ENCODE measurements at regions not wholly inside any gene's neighbourhood (a gene's known extent, or its start where the extent isn't known, plus 50 kb on each side); places are given as distances from the start of the nearest gene placed in this dataset.

DNA sequence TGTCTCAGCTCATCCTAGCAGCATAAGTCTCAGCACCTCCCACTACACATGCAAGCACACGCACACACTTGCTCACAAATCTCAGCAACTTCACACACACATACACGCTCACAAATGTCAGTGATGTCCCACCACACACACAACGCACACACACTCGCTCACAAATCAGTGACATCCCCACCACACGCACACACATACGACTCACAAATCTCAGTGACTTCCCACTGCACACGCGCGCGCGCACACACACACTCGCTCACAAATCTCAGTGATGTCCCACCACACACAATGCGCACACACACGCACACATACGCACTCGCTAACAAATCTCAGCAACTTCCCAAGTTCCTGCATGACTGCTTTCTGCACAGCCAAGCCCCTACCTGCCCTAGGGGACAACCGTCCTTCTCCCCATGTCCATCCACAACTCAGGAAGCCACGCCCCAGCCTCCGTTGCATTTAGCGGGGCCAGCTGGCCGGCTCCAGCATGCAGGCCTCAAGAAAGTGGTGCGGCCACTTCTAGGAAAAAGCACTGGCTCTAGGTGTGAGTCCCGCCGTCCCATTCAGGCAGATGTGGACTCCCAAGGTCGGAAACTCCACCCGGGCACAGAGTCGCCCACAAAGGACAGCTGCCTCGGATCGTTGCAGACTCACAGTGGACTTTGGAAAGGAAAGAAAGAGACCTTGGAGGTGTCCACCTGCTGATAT lies 180.1 kb upstream of the SALL3 start:
- TF ChIP-seq CTCF (optimal IDR thresholded peaks at IDR 0.05 in 1 of 3, IDR thresholded peaks at IDR 0.05 in 1 of 3, conservative IDR thresholded peaks at IDR 0.05 in 1 of 3; ENCODE audit: extremely low read depth in 1 of 3, insufficient read depth in 2 of 3, low read length in 3 of 3) = no peak
- no peak for TF ChIP-seq EZH2 (IDR thresholded peaks at IDR 0.05; ENCODE audit: low read length)

Data from keratinocyte (primary cell).